GM12878 (cell line): ENCODE measurements at regions not wholly inside any gene's neighbourhood (a gene's known extent, or its start where the extent isn't known, plus 50 kb on each side); places are given as distances from the start of the nearest gene placed in this dataset.

ENCODE experiments used
- ATAC-seq: fragments of 200-7000 bp; cut with Tn5 transposase; 3 replicates; pipeline ENCODE4 v1.9.1; 2020; ENCODE audit warnings: mild to moderate bottlenecking, moderate library complexity
- BruUV-seq: library from RNA; stranded (reverse); fragments of 400-500 nt; replicated peaks from 2 replicates; lab custom pipeline; 2021; lab: Mats Ljungman, UMichigan
- CTCF ChIA-PET: fragments of 300-600 bp; sonication (Branson Sonifier 250); formaldehyde crosslinking; extraction: SDS; loops from one replicate; lab custom pipeline; 2021; ENCODE audit warnings: inconsistent platforms; lab: Yijun Ruan, JAX
- POLR2A ChIA-PET: fragments of 350-600 bp; formaldehyde crosslinking; extraction: SDS; loops from one replicate; lab custom pipeline; 2021; ENCODE audit warnings: inconsistent platforms; lab: Charles Lee
- RAD21 ChIA-PET: fragments of 300-600 bp; sonication (Branson Sonifier 250); formaldehyde crosslinking; loops from one replicate; lab custom pipeline; 2023; ENCODE audit warnings: antibody characterized with exemption; ENCODE audit not compliant: unreplicated experiment; lab: Charles Lee
- SMC1A ChIA-PET: fragments of 300-600 bp; sonication (Branson Sonifier 250); formaldehyde crosslinking; loops from one replicate; lab custom pipeline; 2023; ENCODE audit not compliant: unreplicated experiment, uncharacterized antibody; lab: Charles Lee
- DNase-seq: peaks from one replicate; pipeline ENCODE4 v3.0.0-alpha.2; 2011; ENCODE audit warnings: low read depth, low spot score
- FAIRE-seq: peaks from 3 replicates; lab custom pipeline; 2011; peaks lifted over from hg19 to GRCh38; lab: Jason Lieb, UNC
- H2AFZ ChIP-seq: 2 replicates; pipeline ENCODE4 v1.6.0; 2011; ENCODE audit warnings: low read depth, low read length, control low read depth; ENCODE audit not compliant: control insufficient read depth
- H3K27ac ChIP-seq: 2 replicates; pipeline ENCODE4 v1.5.1; 2011; ENCODE audit warnings: control low read depth; ENCODE audit not compliant: control insufficient read depth, insufficient read depth
- H3K27me3 ChIP-seq, 2 experiments: replicated peaks in 1 of 2; 2 replicates each; pipeline versions ENCODE4 v1.6.0 to v1.6.1; 2011; ENCODE audit warnings: low read length in 1 of 2; ENCODE audit not compliant: control insufficient read depth in 2 of 2, insufficient read depth in 2 of 2
- H3K36me3 ChIP-seq, 2 experiments: 2 replicates each; pipeline ENCODE4 v1.5.1; 2011; ENCODE audit warnings: low read length in 1 of 2; ENCODE audit not compliant: control insufficient read depth in 2 of 2, insufficient read depth in 2 of 2
- H3K4me1 ChIP-seq: 2 replicates; pipeline ENCODE4 v1.6.1; 2011; ENCODE audit warnings: mild to moderate bottlenecking, low read length, moderate library complexity, mixed read lengths; ENCODE audit not compliant: control insufficient read depth, insufficient read depth
- H3K4me2 ChIP-seq: 2 replicates; pipeline ENCODE4 v1.6.0; 2011; ENCODE audit warnings: control low read depth; ENCODE audit not compliant: control insufficient read depth, insufficient read depth
- H3K4me3 ChIP-seq: fragments of 200-600 bp; sonication (generic); 2 replicates; pipeline ENCODE4 v1.5.1; 2016
- H3K79me2 ChIP-seq: 2 replicates; pipeline ENCODE4 v1.6.0; 2011; ENCODE audit warnings: low read length; ENCODE audit not compliant: control insufficient read depth, insufficient read depth
- H3K9ac ChIP-seq: 2 replicates; pipeline ENCODE4 v1.8.0; 2011; ENCODE audit warnings: low read length, control low read depth, mixed read lengths; ENCODE audit not compliant: control insufficient read depth, insufficient read depth
- H3K9me3 ChIP-seq: replicated peaks from 3 replicates; pipeline ENCODE4 v1.5.1; 2011; ENCODE audit warnings: mild to moderate bottlenecking, low read length; ENCODE audit not compliant: control insufficient read depth, insufficient read depth
- H4K20me1 ChIP-seq: 2 replicates; pipeline ENCODE4 v1.6.0; 2011; ENCODE audit not compliant: control insufficient read depth, insufficient read depth
- BCL3 ChIP-seq: IDR thresholded peaks from 2 replicates; pipeline ENCODE4 v1.6.1; 2011; ENCODE audit warnings: borderline replicate concordance, low read depth, mild to moderate bottlenecking, moderate library complexity, low read length; ENCODE audit not compliant: insufficient read depth, poor library complexity, severe bottlenecking
- CHD4 ChIP-seq: fragments of 200-600 bp; sonication (generic); IDR thresholded peaks from 2 replicates; pipeline ENCODE4 v1.6.1; 2016; ENCODE audit warnings: mild to moderate bottlenecking
- JUND ChIP-seq: IDR thresholded peaks from 2 replicates; pipeline ENCODE4 v1.6.1; 2012; ENCODE audit warnings: low read depth, mild to moderate bottlenecking, low read length, improper control_type of control experiment, moderate library complexity
- LARP7 ChIP-seq: fragments of 450-650 bp; IDR thresholded peaks from 2 replicates; pipeline ENCODE4 v1.6.1; 2017; ENCODE audit warnings: mild to moderate bottlenecking
- NFYA ChIP-seq: IDR thresholded peaks from 2 replicates; pipeline ENCODE4 v1.6.1; 2011; ENCODE audit warnings: low read depth, mild to moderate bottlenecking, low read length, improper control_type of control experiment, borderline replicate concordance
- NR2C1 ChIP-seq: fragments of 450-650 bp; IDR thresholded peaks from 2 replicates; pipeline ENCODE4 v1.6.1; 2017; ENCODE audit warnings: antibody characterized with exemption, mild to moderate bottlenecking, moderate library complexity
- in situ Hi-C: fragments of 300-500 bp; cut with MboI; formaldehyde crosslinking; loops from 9 replicates; pipeline ENCODE4 v1.14.3; 2018; ENCODE audit warnings: mixed read lengths
- intact Hi-C: fragments of 100-400 bp; cut with micrococcal nuclease; formaldehyde crosslinking; loops from one replicate; pipeline ENCODE4 v1.14.2; 2022; ENCODE audit not compliant: unreplicated experiment

- TF ChIP-seq NFYA (no peak), NR2C1 (no peak), CHD4 (no peak)
These were observed 400.5 kb upstream of the SORCS1 start (continued) for GRCh38 chr10:107565014-107565413.

GRCh38 chr10:107561136-107561650 is 396.7 kb upstream of the SORCS1 start:
- TF ChIP-seq JUND = no peak
- no peak for TF ChIP-seq LARP7
- no peak for TF ChIP-seq BCL3
- no peaks in the 10 kb centered on the region for H3K4me1 ChIP-seq
- H2AFZ ChIP-seq = no peak overlapping the region
- no peaks in the 10 kb centered on the region for H4K20me1 ChIP-seq
- CTCF ChIA-PET = interaction anchor here (1.0 to 1.2 kb wide), 2 partner anchors 22 to 84 kb away, joined by 3 read pairs; no protein-coding TSS in a partner anchor
- H3K27me3 ChIP-seq = no peaks in the 10 kb centered on the region
- H3K27ac ChIP-seq = no peak overlapping the region
- no peak overlapping the region for H3K4me2 ChIP-seq
- H3K4me3 ChIP-seq = no peak overlapping the region
- no peaks in the 10 kb centered on the region for H3K79me2 ChIP-seq
- in situ Hi-C loops (no loop called here), intact Hi-C loops (no loop called here)
- POLR2A ChIA-PET = interaction anchor here (0.7 kb wide), 1 partner anchor 9 kb away, joined by 3 read pairs; no protein-coding TSS in a partner anchor
- RAD21 ChIA-PET = interaction anchor here (0.7 to 1.1 kb wide), 3 partner anchors 12 to 152 kb away, joined by 3 read pairs; no protein-coding TSS in a partner anchor
- DNase-seq = no peak
- no peak for ATAC-seq
- SMC1A ChIA-PET = interaction anchor here (0.9 to 1.6 kb wide), 7 partner anchors 67 to 643 kb away, joined by 3 to 4 read pairs (median 4); no protein-coding TSS in a partner anchor
- BruUV-seq = no TSS peak
- H3K36me3 ChIP-seq = no peaks in the 10 kb centered on the region
- H3K9me3 ChIP-seq = no peaks in the 10 kb centered on the region
- FAIRE-seq = no peak
- H3K9ac ChIP-seq = no peak overlapping the region
